ENCODE measurements at regions not wholly inside any gene's neighbourhood (a gene's known extent, or its start where the extent isn't known, plus 50 kb on each side); places are given as distances from the start of the nearest gene placed in this dataset.

- Histone ChIP-seq H3K27me3 (ENCODE audit: control insufficient read depth, insufficient read depth, low read length, poor library complexity, severe bottlenecking) (peaks cover 5% of the 10 kb centered on the region), H3K27ac (ENCODE audit: low read depth, low read length) (no peak overlapping the region), H3K9ac (ENCODE audit: extremely low read depth, low read length, poor library complexity, severe bottlenecking) (no peak overlapping the region), H3K4me3 (ENCODE audit: low read length) (no peak overlapping the region), H3K36me3 (ENCODE audit: control insufficient read depth, insufficient read depth, low read length) (no peaks in the 10 kb centered on the region), H3K9me3 (ENCODE audit: control insufficient read depth, low read length) (peaks cover 10% of the 10 kb centered on the region), H3K4me1 (ENCODE audit: control insufficient read depth, insufficient read depth, low read length) (no peaks in the 10 kb centered on the region)
- Mint-ChIP-seq H3K4me1 (peaks cover 5% of the 10 kb centered on the region), H3K9me3 (peaks cover 16% of the 10 kb centered on the region), H3K4me3 (no peak overlapping the region), H3K27me3 (ENCODE audit: insufficient read depth) (peaks cover 25% of the 10 kb centered on the region), H3K27ac (no peak overlapping the region), H3K36me3 (ENCODE audit: low read depth) (no peaks in the 10 kb centered on the region)
- no peak for DNase-seq
- 88% methylated on average over 2 of the region's 2 CpGs; no CpG with 5 or more reads in 1 of the 2 experiments for WGBS, 2 experiments (ENCODE audit: insufficient coverage in 1 of 2, insufficient read length in 1 of 2)
- TF ChIP-seq, protein P1, sequence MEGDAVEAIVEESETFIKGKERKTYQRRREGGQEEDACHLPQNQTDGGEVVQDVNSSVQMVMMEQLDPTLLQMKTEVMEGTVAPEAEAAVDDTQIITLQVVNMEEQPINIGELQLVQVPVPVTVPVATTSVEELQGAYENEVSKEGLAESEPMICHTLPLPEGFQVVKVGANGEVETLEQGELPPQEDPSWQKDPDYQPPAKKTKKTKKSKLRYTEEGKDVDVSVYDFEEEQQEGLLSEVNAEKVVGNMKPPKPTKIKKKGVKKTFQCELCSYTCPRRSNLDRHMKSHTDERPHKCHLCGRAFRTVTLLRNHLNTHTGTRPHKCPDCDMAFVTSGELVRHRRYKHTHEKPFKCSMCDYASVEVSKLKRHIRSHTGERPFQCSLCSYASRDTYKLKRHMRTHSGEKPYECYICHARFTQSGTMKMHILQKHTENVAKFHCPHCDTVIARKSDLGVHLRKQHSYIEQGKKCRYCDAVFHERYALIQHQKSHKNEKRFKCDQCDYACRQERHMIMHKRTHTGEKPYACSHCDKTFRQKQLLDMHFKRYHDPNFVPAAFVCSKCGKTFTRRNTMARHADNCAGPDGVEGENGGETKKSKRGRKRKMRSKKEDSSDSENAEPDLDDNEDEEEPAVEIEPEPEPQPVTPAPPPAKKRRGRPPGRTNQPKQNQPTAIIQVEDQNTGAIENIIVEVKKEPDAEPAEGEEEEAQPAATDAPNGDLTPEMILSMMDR (conservative IDR thresholded peaks at IDR 0.05), result no peak
These were observed 143.6 kb upstream of the GDNF start for GRCh38 chr5:37983463-37983862.

DNA sequence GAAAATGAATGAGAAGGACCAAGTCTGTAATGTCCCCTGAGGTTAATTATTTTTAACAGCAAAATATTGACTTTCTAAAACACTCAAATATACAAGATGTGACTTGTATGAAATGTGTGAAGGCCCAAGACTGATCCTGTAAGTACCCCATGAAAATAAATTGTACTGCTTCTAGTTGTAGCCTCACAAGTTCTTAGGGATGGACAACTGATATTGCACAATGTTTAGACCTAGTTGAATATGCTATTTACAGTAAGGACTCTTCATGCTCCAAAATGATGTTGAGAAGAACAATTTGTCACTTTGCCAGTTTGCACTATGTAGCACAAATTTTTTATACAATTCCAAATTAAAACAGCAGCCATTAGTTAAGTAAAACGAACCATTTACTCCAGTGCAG lies 139.7 kb upstream of the GDNF start:
- Mint-ChIP-seq H3K36me3 (ENCODE audit: low read depth) (no peaks in the 10 kb centered on the region), H3K4me3 (no peak overlapping the region), H3K9me3 (peaks cover 17% of the 10 kb centered on the region), H3K4me1 (no peaks in the 10 kb centered on the region), H3K27me3 (ENCODE audit: insufficient read depth) (peaks cover 4% of the 10 kb centered on the region), H3K27ac (no peak overlapping the region)
- no peaks in the 10 kb centered on the region for H3K27me3 ChIP-seq (ENCODE audit: control insufficient read depth, insufficient read depth, low read length, poor library complexity, severe bottlenecking)
- no peaks in the 10 kb centered on the region for H3K36me3 ChIP-seq (ENCODE audit: control insufficient read depth, insufficient read depth, low read length)
- 64% methylated on average over 1 of the region's 1 CpG; no CpG with 5 or more reads in 1 of the 2 experiments for WGBS, 2 experiments (ENCODE audit: insufficient coverage in 1 of 2, insufficient read length in 1 of 2)
- H3K4me3 ChIP-seq (ENCODE audit: low read length), result no peak overlapping the region
- no peaks in the 10 kb centered on the region for H3K4me1 ChIP-seq (ENCODE audit: control insufficient read depth, insufficient read depth, low read length)
- TF ChIP-seq, protein P1 (conservative IDR thresholded peaks at IDR 0.05), result no peak
- H3K9ac ChIP-seq (ENCODE audit: extremely low read depth, low read length, poor library complexity, severe bottlenecking), result no peak overlapping the region
- DNase-seq, result no peak
- peaks cover 10% of the 10 kb centered on the region for H3K9me3 ChIP-seq (ENCODE audit: control insufficient read depth, low read length)
- H3K27ac ChIP-seq (ENCODE audit: low read depth, low read length), result no peak overlapping the region

- Histone ChIP-seq H3K9ac (ENCODE audit: extremely low read depth, low read length, poor library complexity, severe bottlenecking) (no peak overlapping the region), H3K27me3 (ENCODE audit: control insufficient read depth, insufficient read depth, low read length, poor library complexity, severe bottlenecking) (no peaks in the 10 kb centered on the region), H3K9me3 (ENCODE audit: control insufficient read depth, low read length) (no peaks in the 10 kb centered on the region), H3K4me3 (ENCODE audit: low read length) (no peak overlapping the region), H3K27ac (ENCODE audit: low read depth, low read length) (no peak overlapping the region), H3K36me3 (ENCODE audit: control insufficient read depth, insufficient read depth, low read length) (no peaks in the 10 kb centered on the region), H3K4me1 (ENCODE audit: control insufficient read depth, insufficient read depth, low read length) (no peaks in the 10 kb centered on the region)
- WGBS, 2 experiments (ENCODE audit: insufficient coverage in 1 of 2, insufficient read length in 1 of 2), result 93 to 96% methylated on average over 2 to 4 of the region's 4 CpGs
- H3K27me3 Mint-ChIP-seq (ENCODE audit: insufficient read depth), result peaks cover 6% of the 10 kb centered on the region
- H3K4me1 Mint-ChIP-seq, result no peaks in the 10 kb centered on the region
- no peaks in the 10 kb centered on the region for H3K36me3 Mint-ChIP-seq (ENCODE audit: low read depth)
- DNase-seq, result no peak
- H3K27ac Mint-ChIP-seq, result no peak overlapping the region
- no peak overlapping the region for H3K4me3 Mint-ChIP-seq
- TF ChIP-seq, protein P1 (conservative IDR thresholded peaks at IDR 0.05), result no peak
- peaks cover 6% of the 10 kb centered on the region for H3K9me3 Mint-ChIP-seq
These were observed 135.7 kb upstream of the GDNF start for GRCh38 chr5:37975531-37975930.
